GM12878 (cell line): ENCODE measurements at regions not wholly inside any gene's neighbourhood (a gene's known extent, or its start where the extent isn't known, plus 50 kb on each side); places are given as distances from the start of the nearest gene placed in this dataset.

Experiments
- ASH2L ChIP-seq: fragments of 300-600, 200-600 bp; sonication (generic); IDR thresholded peaks from 2 replicates; pipeline ENCODE4 v1.6.1; 2017; ENCODE audit warnings: low read depth, mild to moderate bottlenecking, borderline replicate concordance
- ATF3 ChIP-seq: IDR thresholded peaks from 2 replicates; pipeline ENCODE4 v1.6.1; 2011; ENCODE audit warnings: low read depth, mild to moderate bottlenecking, low read length, moderate library complexity, borderline replicate concordance; ENCODE audit errors: extremely low read depth
- ATF7 ChIP-seq: fragments of 450-650 bp; IDR thresholded peaks from 2 replicates; pipeline ENCODE4 v1.6.1; 2016; ENCODE audit warnings: low read depth, mild to moderate bottlenecking
- BACH1 ChIP-seq: fragments of 450-650 bp; IDR thresholded peaks from 2 replicates; pipeline ENCODE4 v1.6.1; 2017; ENCODE audit warnings: mild to moderate bottlenecking, borderline replicate concordance
- CBX3 ChIP-seq: fragments of 200-600 bp; sonication (generic); IDR thresholded peaks from 2 replicates; pipeline ENCODE4 v1.6.1; 2016; ENCODE audit warnings: low read depth, borderline replicate concordance
- CEBPB ChIP-seq, 2 experiments: fragments of 150-350 bp in 1 of 2; IDR thresholded peaks; 2 replicates each; pipeline ENCODE4 v1.6.1; 2012 to 2014; ENCODE audit warnings: low read depth in 2 of 2, low read length in 2 of 2, borderline replicate concordance in 1 of 2, inconsistent platforms in 1 of 2
- GATAD2B ChIP-seq: fragments of 450-650 bp; conservative IDR thresholded peaks from 2 replicates; pipeline ENCODE4 v1.6.1; 2017; ENCODE audit warnings: low read depth, mild to moderate bottlenecking, moderate library complexity
- HCFC1 ChIP-seq: fragments of 150-350 bp; IDR thresholded peaks from 2 replicates; pipeline ENCODE4 v1.6.1; 2014; ENCODE audit warnings: low read length
- HDAC2 ChIP-seq: fragments of 200-600 bp; sonication (generic); IDR thresholded peaks from 2 replicates; pipeline ENCODE4 v1.6.1; 2017
- HSF1 ChIP-seq: fragments of 150-350 bp; IDR thresholded peaks from 2 replicates; pipeline ENCODE4 v1.6.1; 2014; ENCODE audit warnings: mild to moderate bottlenecking, low read depth, low read length
- IRF4 ChIP-seq: IDR thresholded peaks from 2 replicates; pipeline ENCODE4 v1.6.1; 2011; ENCODE audit warnings: low read depth, low read length
- IRF5 ChIP-seq: fragments of 450-650 bp; IDR thresholded peaks from 2 replicates; pipeline ENCODE4 v1.6.1; 2017; ENCODE audit warnings: borderline replicate concordance
- KAT2A ChIP-seq: conservative IDR thresholded peaks from 2 replicates; pipeline ENCODE4 v1.6.1; 2011; ENCODE audit warnings: low read depth, low read length; ENCODE audit not compliant: control insufficient read depth
- LARP7 ChIP-seq: fragments of 450-650 bp; IDR thresholded peaks from 2 replicates; pipeline ENCODE4 v1.6.1; 2017; ENCODE audit warnings: mild to moderate bottlenecking
- MAX ChIP-seq: IDR thresholded peaks from 2 replicates; pipeline ENCODE4 v1.6.1; 2012; ENCODE audit warnings: low read depth, low read length, improper control_type of control experiment
- NFIC ChIP-seq: IDR thresholded peaks from 2 replicates; pipeline ENCODE4 v1.6.1; 2012; ENCODE audit warnings: low read depth, mild to moderate bottlenecking, inconsistent platforms, low read length, moderate library complexity
- NFYA ChIP-seq: IDR thresholded peaks from 2 replicates; pipeline ENCODE4 v1.6.1; 2011; ENCODE audit warnings: low read depth, mild to moderate bottlenecking, low read length, improper control_type of control experiment, borderline replicate concordance
- POU2F2 ChIP-seq: IDR thresholded peaks from 3 replicates; pipeline ENCODE4 v1.6.1; 2011; ENCODE audit warnings: low read depth, mild to moderate bottlenecking, low read length, borderline replicate concordance
- RB1 ChIP-seq: fragments of 450-650 bp; formaldehyde crosslinking; IDR thresholded peaks from 2 replicates; pipeline ENCODE4 v1.6.1; 2017; ENCODE audit warnings: mild to moderate bottlenecking, borderline replicate concordance
- SMAD1 ChIP-seq: fragments of 450-650 bp; IDR thresholded peaks from 2 replicates; pipeline ENCODE4 v1.6.1; 2018; ENCODE audit warnings: mild to moderate bottlenecking, low read depth; ENCODE audit not compliant: partially characterized antibody
- STAT1 ChIP-seq: fragments of 450-650 bp; conservative IDR thresholded peaks from 2 replicates; pipeline ENCODE4 v1.6.1; 2014; ENCODE audit warnings: antibody characterized with exemption, mild to moderate bottlenecking
- ZBTB40 ChIP-seq: fragments of 450-650 bp; IDR thresholded peaks from 2 replicates; pipeline ENCODE4 v1.6.1; 2016; ENCODE audit warnings: mild to moderate bottlenecking, moderate library complexity, borderline replicate concordance
- ZNF217 ChIP-seq: fragments of 450-650 bp; IDR thresholded peaks from 2 replicates; pipeline ENCODE4 v1.6.1; 2017; ENCODE audit warnings: antibody characterized with exemption, mild to moderate bottlenecking
- ZNF384 ChIP-seq: IDR thresholded peaks from 2 replicates; pipeline ENCODE4 v1.6.1; 2012; ENCODE audit warnings: low read depth, mild to moderate bottlenecking, low read length, improper control_type of control experiment, borderline replicate concordance
- ZSCAN29 ChIP-seq: fragments of 450-650 bp; IDR thresholded peaks from 2 replicates; pipeline ENCODE4 v1.6.1; 2017; ENCODE audit warnings: mild to moderate bottlenecking, moderate library complexity

- TF ChIP-seq ZNF384 (no peak), IRF5 (no peak), CEBPB (IDR thresholded peaks at IDR 0.05; ENCODE audit: borderline replicate concordance in 1 of 2, low read depth in 2 of 2, low read length in 2 of 2) (no peak), ZBTB40 (no peak), POU2F2 (no peak), NFYA (no peak), SMAD1 (no peak), ZNF217 (peak; percentile 64; the same call in 1 of the 2 replicates), ATF3 (no peak), IRF4 (peak; percentile 70), GATAD2B (no peak; the same call in 1 of the 2 replicates), ZSCAN29 (no peak), HCFC1 (no peak), RB1 (no peak), HDAC2 (no peak), ASH2L (no peak), BACH1 (peak; percentile 66; the same call in 1 of the 2 replicates), HSF1 (no peak), CBX3 (no peak), MAX (no peak), STAT1 (no peak), NFIC (peak; percentile 88), KAT2A (no peak), ATF7 (peak; percentile 84), LARP7 (no peak)
These were observed 55.5 kb upstream of the SGK1 start (continued) for GRCh38 chr6:134373282-134373922.
